GM23338 (cell line): ENCODE measurements at regions not wholly inside any gene's neighbourhood (a gene's known extent, or its start where the extent isn't known, plus 50 kb on each side); places are given as distances from the start of the nearest gene placed in this dataset.

Experiments used
- CREB1 ChIP-seq: fragments of 250-450 bp; sonication (Bioruptor Pico); IDR thresholded peaks from 2 replicates; pipeline ENCODE4 v1.5.0; 2020; ENCODE audit warnings: low read depth, mild to moderate bottlenecking, moderate library complexity
- CTCF ChIP-seq, 2 experiments: fragments of 200-600 bp in 1 of 2; sonication (generic) in 1 of 2; conservative IDR thresholded peaks; 2 replicates each; pipeline versions ENCODE4 v1.5.1 to v1.6.1; 2016 to 2017; ENCODE audit warnings: antibody characterized with exemption in 2 of 2, low read depth in 2 of 2, mild to moderate bottlenecking in 2 of 2, moderate library complexity in 1 of 2
- POLR2AphosphoS5 ChIP-seq: IDR thresholded peaks from 2 replicates; pipeline ENCODE4 v1.6.1; 2016; ENCODE audit warnings: antibody characterized with exemption, low read depth

GRCh38 chr11:134466610-134467567 is 54.8 kb upstream of the B3GAT1 start:
- TF ChIP-seq CTCF (conservative IDR thresholded peaks at IDR 0.05; ENCODE audit: low read depth in 2 of 2) (no peak), POLR2AphosphoS5 (no peak), CREB1 (CRISPR knock-in tag) (no peak)
